AG20443 (cell line): ENCODE measurements at regions not wholly inside any gene's neighbourhood (a gene's known extent, or its start where the extent isn't known, plus 50 kb on each side); places are given as distances from the start of the nearest gene placed in this dataset.

Experiments
- DNase-seq: peaks from one replicate; pipeline ENCODE4 v3.0.0; 2012; ENCODE audit warnings: low spot score, mixed read lengths

GRCh38 chr2:167424803-167425755 lies 536.8 kb downstream of the XIRP2 start:
- no peak for DNase-seq

GRCh38 chr2:167424221-167424620 lies 535.9 kb downstream of the XIRP2 start:
- DNase-seq: no peak

- no peak for DNase-seq
Measured at GRCh38 chr2:167423731-167424130, 535.5 kb downstream of the XIRP2 start.

- DNase-seq: no peak
Measured at GRCh38 chr2:167420211-167420610, 531.9 kb downstream of the XIRP2 start.

GRCh38 chr2:167415068-167415467 lies 526.8 kb downstream of the XIRP2 start:
- DNase-seq: no peak

GRCh38 chr2:167411367-167411766 lies 523.1 kb downstream of the XIRP2 start:
- no peak for DNase-seq

- no peak for DNase-seq
Measured at GRCh38 chr2:167406558-167406957, 518.3 kb downstream of the XIRP2 start.

GRCh38 chr2:167404627-167405284 lies 516.5 kb downstream of the XIRP2 start:
- DNase-seq: no peak

- no peak for DNase-seq
Measured at GRCh38 chr2:167401309-167401708, 513.0 kb downstream of the XIRP2 start.

GRCh38 chr2:167400546-167400945 lies 512.3 kb downstream of the XIRP2 start:
- no peak for DNase-seq

GRCh38 chr2:167398873-167399272 lies 510.6 kb downstream of the XIRP2 start:
- DNase-seq: no peak

GRCh38 chr2:167388901-167389300 lies 500.6 kb downstream of the XIRP2 start:
- no peak for DNase-seq

- no peak for DNase-seq
Measured at GRCh38 chr2:167388497-167388896, 500.2 kb downstream of the XIRP2 start.

- DNase-seq: no peak
Measured at GRCh38 chr2:167386694-167387093, 498.4 kb downstream of the XIRP2 start.

- DNase-seq: no peak
Measured at GRCh38 chr2:167383610-167384194, 495.4 kb downstream of the XIRP2 start.

GRCh38 chr2:167381349-167381748 lies 493.1 kb downstream of the XIRP2 start:
- DNase-seq: no peak

- DNase-seq: no peak
Measured at GRCh38 chr2:167380555-167380954, 492.3 kb downstream of the XIRP2 start.

- no peak for DNase-seq
Measured at GRCh38 chr2:167380094-167380493, 491.8 kb downstream of the XIRP2 start.

- DNase-seq: no peak
Measured at GRCh38 chr2:167369083-167369482, 480.8 kb downstream of the XIRP2 start.

GRCh38 chr2:167368371-167368770 lies 480.1 kb downstream of the XIRP2 start:
- no peak for DNase-seq

- no peak for DNase-seq
Measured at GRCh38 chr2:167365216-167365615, 476.9 kb downstream of the XIRP2 start.

GRCh38 chr2:167361426-167361825 lies 473.1 kb downstream of the XIRP2 start:
- no peak for DNase-seq

GRCh38 chr2:167355821-167356220 lies 467.5 kb downstream of the XIRP2 start:
- no peak for DNase-seq
